OCI-M2 (cell line): ENCODE measurements at regions not wholly inside any gene's neighbourhood (a gene's known extent, or its start where the extent isn't known, plus 50 kb on each side); places are given as distances from the start of the nearest gene placed in this dataset.
"Not testable (repeated sequence)": the region's sequence is repeated elsewhere in the genome, so short reads cannot be mapped to it uniquely, and the experiment has no call there.

Experiments used
- DNase-seq: peaks from one replicate; lab custom pipeline; 2025; ENCODE audit not compliant: unreplicated experiment; lab: John Stamatoyannopoulos, UW

DNA sequence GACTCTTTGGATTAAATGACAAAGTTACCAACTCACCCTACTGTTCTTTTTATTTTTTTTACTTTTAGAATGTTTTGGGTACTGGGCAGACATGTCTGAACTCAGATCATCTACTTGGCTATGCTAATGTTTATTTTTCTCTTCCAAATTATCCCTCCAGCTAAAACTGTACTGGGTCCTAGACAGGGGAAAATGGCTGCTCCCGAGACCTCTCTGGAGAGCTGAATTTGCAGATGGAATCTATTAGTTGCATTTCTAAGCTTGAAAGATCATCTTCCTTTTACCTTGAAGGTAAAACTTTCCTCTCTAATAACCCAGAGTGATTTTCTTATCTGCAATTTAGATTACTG lies 197.5 kb upstream of the SEMA6A start:
- DNase-seq = no peak

DNA sequence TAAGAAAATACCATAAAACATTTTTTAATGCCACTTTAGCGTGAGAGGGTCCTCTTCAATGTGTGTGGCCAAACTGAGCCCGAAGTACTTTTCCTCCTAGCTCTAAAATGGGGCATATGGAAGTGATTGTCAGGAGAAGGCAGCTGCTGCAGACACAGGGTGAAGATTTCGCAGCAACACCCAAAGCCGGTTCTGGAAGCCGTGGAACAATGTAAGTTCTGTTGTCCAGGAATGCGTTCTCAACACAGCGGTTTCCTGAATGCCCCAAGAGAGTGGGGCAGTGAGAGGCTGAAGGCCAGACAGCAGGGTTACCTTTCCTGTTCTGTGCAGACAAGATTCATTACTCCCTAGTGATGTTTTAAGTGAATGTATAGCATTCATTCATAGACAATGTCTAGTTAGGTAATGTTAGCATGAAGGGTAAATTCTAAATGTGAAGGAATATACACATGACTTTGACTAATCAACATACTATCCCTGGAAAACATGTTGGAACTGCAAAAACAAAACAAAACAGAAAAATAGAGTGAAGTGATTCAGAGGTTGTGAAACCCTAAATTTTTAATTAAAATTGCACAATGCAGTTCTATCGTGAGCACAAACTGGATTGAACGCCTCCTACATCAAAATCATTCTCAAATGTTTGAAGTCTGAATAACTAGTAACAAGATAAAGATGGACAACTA lies 197.0 kb upstream of the SEMA6A start:
- DNase-seq = no peak

DNA sequence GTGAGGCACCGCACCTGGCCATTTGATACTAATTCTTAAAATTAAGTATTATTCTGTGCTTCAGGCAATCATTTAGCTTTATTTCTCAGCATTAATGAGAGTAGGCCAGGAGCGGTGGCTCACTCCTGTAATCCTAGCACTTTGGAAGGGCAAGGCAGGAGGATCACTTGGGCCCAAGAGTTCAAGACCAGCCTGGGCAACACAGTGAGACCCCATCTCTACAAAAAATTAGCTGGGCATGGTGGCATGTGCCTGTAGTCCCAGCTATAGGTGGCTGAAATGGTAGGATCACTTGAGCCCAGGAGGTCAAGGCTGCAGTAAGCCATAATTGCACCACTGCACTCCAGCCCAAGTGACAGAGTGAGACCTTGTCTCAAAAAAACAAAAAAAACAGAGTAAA lies 195.3 kb upstream of the SEMA6A start:
- DNase-seq = not testable (repeated sequence)

DNA sequence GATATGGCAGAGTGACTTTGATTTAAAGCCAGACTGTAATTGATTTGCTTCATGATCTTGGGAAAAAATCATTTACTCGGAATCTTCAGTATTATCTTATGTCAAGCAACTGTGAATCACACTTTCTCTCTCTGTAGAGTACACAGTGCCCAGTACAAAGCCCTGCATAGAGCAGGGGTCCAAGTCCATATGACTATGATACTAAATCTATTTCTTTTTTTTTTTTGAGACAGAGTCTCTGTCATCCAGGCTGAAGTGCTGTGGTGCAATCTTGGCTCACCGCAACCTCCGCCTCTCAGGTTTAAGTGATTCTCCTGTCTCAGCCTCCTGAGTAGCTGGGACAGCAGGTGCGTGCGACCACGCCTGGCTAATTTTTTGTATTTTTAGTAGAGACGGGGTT lies 194.8 kb upstream of the SEMA6A start:
- no peak for DNase-seq

DNA sequence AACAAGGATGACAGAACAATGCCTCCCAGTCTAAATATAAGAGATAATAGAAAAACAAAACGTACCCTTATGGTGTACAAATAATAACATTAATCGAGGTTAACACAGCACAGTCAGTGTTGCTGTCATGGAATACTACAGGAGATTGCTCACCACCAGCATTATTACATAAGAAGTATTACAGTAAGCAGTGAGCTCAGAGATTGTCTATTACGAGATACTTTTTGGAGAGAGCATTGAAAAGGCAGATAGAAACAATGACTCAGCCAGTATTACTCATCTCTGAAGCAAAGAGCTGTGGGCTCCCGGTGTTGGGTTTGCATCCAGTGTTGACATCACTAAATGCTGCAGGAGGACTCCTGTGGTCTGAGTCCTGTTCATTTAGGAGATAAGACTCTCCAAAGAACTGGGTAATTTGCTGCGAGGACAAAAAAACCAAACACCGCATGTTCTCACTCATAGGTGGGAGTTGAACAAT lies 191.9 kb upstream of the SEMA6A start:
- DNase-seq = no peak

DNA sequence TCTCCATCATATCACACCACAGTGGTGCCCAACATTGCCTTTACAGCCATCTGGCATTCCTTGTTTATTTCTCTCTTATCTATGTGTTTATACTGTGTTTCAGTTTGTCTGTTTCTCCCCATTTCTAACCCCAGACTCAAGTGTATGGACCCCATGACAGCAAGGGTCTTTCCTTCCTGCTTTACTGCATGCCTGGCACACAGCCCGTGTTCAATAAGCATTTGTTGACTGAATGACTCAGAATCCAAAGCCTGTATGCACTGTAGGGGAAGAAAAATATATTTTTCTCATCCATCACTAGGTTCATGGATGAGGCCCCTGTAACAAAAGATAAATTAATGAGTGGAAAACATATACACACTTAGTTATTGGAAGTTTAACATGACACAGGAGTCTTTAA lies 190.8 kb upstream of the SEMA6A start:
- no peak for DNase-seq

DNA sequence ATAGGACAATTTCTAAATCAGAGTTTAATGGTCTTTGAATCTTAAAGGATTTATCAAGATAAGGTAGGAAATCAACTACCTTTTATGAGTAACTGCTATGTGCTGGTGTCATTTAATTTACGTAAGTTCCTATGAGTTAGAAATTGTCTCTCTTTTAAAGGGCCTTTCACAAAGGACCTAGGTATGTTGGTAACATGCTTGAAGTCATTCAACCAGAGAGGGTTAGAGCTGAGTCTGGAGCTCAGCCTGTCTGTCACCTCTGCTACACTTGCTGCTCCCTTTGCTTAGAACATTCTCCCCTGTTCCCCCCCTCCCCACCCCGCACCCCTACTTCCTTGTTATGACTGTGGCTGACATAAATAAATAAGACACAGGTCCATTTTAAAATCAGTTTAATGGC lies 190.3 kb upstream of the SEMA6A start:
- DNase-seq = no peak

DNA sequence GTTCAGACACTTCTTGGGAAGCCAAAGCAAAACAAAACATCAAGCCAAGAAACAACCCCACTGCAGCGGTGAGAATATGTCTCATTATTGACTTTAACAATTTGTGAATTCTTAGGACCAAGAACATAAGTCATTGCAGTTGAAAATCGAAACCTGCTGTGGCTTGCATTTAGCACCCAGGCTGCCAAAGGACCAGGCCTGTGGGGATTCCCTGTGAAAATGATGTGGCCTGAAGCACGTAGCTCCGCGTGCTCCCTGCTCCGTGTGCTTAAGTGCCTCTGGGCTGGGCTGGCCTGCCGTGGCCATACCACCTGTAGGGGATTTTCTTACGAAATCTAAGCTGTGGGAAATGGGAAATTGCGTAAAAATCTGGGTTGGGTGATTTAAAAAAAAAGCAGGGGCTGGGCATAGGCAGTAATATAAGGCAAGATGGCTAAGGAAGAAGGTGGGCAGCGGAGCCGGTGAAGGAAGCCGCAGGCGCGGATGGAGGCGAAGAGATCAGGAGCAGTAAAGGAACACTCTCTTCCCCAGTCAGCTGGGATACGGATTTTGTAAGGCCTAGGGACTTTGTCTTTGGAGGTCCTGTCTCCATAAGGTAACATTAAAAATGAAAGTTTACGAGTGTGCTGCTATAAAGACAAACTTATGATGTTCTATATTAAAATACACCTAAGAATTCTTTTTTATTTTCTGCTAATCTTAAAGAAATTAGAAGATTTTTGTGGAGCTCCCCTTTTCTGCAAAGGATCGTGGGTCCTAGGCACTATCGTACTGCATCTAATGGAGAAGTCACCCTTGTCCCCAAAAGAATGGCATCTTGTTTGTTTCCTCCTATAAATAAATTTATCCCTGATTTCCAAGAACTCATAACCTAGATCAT lies 189.6 kb upstream of the SEMA6A start:
- no peak for DNase-seq

DNA sequence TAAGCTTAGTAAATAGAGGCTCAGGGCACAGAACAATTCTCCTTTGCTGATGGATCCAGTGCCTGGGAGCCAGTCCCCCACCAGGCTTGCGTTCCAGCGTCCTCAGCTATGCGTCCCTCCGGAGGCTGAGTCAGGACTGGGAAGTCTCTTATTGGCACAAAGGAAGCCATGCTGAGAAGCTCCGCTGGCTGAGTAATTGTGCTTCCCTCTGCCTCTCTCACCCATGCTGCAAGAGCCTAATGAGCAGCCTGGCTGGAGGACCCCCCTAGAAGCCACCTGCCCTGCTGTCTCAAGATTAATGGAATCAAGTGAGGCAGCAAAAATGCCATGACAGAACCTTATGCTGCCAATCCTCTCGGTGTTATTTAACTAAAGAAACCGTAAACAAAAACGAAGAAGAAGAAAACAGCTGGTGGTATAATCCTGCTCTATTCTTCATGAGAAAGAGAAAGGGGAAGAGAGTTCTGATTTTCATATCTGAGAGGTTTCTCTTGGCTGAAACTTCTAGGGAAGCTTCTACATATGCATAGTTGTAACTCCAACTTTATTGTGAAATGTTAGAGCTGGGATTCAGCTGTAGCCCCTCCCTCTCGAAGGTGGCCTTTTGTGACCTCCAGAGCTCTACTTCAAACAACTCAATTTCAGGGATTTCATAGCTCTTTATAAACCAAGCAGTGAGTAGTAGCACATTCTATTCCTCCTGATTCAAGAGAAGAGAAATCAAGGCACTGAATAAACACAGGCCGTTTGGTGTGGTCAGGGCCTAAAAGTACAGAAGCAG lies 185.4 kb upstream of the SEMA6A start:
- DNase-seq = no peak

DNA sequence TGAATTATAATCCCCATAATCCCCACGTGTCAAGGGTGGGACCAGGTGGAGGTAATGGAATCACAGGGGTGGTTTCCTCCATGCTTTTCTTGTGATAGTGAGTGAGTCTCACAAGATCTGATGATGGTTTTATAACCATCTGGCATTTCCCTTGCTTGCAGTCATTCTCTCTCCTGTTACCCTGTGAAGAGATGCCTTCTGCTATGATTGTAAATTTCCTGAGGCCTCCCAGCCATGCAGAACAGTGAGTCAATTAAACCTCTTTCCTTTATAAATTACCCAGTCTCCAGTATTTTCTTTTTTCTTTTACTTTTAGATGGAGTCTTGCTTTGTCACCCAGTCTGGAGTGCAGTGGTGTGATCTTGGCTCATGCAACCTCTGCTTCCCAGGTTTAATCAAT lies 182.7 kb upstream of the SEMA6A start:
- no peak for DNase-seq

DNA sequence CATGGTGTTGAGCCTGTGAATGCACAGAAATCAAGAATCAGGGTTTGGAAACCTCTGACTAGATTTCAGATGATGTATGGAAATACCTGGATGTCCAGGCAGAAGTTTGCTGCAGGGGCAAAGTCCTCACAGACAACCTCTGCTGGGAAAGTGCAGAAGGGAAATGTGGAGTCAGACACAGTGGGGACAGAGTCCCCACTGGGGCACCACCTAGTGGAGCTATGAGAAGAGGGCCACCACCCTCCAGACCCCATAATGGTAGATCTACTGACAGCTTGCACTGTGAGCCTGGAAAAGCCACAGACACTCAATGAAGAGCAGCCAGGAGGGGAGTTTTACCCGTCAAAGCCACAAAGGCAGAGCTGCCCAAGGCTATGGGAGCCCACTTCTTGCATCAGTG lies 181.9 kb upstream of the SEMA6A start:
- DNase-seq = no peak

DNA sequence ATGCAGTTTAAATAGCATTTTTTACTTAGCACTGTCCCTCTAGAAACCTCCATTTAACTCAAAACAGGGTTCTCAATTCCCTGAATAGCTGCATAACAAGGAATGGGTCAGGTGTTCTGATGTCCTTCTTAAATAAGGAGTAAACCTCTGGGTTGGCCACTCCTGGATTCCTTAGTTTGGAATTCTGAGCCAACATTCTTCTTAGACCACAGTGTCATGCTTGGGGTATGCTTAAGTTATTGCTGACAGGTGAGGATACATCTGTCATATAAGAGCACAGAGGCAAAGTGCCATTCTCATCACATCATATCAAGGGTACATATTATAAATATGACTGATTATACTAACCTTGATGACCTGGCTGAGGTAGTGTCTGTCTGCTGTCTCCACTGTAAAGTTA lies 179.9 kb upstream of the SEMA6A start:
- no peak for DNase-seq

DNA sequence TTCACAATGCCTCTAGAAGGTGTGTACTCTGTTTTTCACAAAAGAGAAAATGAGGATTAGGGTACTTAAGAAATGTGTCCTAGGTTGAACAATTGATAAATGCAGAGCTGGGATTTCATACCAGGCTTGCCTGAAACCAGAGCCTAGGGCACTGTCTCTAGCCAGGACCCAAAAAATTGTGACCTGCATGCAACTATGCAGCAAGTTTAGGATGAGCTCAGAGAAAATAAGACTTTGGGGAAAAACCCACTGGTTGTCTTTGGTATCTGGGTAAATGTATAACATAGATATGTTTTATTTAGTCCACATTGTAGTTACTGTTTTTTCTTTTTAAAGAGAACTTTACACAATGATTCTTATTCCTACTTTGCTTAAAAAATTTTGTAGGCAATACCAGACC lies 177.1 kb upstream of the SEMA6A start:
- no peak for DNase-seq

DNA sequence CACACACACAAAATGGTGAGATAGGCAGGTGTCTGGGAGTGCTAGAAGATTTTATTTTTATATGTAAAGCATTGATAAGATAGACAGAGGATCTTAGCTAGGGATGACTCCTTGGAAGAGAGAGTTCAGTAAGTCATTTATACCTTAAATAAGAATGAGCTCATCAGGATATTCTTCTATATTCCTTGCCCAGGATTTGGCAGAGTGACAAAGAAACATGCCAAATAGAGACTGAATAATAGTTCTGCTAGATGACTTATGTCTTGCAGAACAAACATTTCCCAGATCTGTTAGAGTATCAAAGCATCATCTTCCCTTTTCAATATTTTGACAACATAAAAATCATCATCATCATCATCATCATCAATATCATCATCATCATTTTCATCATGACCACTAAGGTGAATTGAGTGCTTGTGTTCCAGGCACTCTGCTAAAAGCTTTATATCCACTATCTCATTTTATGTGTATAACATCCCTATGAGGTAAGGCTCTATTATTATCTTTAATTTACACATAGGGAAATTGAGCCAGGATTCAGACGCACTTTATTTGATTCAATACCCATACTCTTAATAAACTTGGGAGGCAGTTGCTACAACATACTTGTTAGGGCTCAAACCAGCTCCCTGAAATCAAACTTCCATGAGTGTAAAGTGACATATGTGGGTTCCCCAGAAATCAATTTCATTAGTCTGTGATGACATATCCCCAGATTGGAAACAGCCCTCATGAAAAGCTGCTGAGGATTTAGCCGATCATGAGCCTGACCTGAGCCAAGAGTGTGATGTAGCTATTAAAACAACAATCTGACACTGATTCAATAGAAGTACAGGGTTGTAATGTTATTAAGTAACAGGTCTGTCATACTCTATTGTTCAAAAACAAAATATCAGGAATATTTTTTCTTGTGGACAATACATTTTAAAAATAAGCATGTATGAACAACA lies 176.3 kb upstream of the SEMA6A start:
- DNase-seq = no peak

DNA sequence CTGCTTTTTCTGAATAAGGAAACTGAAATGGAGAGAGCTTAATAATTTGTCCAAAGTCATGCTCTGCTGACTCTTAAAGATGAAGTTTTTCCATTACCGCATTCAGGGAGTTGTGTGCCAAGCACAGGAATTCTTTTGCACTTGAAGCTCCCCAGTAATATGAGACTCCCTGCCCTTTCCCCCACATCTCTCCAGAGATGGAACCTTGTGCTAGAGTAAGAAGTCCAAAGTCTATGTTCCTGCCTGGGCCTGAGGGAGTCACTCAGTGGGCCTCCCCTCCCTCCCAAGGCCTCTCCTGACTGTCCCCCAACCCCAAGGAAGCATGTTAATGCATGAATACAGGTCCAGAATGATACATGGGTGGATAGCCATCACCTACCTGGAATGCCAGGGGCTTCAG lies 173.3 kb upstream of the SEMA6A start:
- DNase-seq = no peak

DNA sequence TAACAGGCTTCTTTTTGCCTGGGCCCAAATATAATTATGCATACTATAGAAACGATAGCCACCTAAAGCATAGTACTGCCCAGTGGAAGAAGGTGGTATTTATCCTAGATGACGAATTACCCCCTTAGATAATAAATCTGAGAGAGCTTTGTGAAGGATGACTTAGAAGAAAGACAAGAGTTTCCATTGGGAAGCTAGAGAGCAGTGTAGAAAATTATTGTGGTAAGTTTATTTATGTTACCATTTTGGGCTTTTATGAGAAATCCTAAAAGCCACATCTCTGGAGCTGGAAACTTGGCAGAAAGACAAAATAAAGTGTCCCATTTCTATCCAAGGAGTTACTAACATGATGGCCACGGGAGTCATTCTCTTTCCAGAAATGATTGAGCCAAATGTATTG lies 172.0 kb upstream of the SEMA6A start:
- DNase-seq = no peak

DNA sequence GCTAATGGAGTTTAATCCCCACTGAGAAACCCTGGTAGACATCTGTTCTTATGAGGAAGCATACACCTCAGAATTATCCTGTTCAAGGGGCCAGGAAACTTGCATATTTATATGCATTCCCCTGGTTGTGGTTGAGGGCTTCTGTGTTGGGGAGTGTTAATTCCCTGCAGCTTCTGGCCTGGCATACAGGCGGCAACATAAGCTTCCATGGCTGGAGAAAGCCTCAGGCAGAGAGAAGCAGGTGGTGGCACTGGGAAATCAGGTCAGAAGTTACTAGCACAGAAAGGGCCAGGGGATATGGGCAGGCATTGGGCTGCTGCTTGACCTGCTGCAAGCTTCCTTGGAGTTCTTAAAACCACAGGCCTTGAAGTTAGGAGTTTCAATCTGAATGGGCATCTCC lies 166.1 kb upstream of the SEMA6A start:
- no peak for DNase-seq

DNA sequence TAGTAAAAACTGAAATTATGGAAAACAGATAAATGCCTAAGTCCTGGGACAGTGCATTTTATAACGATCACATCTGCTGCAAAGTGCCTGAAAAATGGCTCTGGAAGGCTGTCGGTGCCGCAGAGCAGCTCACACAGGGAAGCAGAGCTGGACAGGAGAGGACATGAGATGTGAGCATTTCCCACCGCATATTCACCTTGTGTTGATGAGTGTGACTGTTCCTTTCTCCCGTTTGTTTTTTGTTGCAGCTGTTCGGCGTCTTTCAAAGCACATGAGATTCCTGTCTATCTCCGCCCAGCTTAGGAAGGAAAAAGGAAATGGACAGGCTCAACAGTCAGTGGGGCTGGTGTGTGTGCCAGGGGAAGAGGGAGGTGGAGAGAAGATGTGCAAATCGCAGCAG lies 164.9 kb upstream of the SEMA6A start:
- DNase-seq = no peak

DNA sequence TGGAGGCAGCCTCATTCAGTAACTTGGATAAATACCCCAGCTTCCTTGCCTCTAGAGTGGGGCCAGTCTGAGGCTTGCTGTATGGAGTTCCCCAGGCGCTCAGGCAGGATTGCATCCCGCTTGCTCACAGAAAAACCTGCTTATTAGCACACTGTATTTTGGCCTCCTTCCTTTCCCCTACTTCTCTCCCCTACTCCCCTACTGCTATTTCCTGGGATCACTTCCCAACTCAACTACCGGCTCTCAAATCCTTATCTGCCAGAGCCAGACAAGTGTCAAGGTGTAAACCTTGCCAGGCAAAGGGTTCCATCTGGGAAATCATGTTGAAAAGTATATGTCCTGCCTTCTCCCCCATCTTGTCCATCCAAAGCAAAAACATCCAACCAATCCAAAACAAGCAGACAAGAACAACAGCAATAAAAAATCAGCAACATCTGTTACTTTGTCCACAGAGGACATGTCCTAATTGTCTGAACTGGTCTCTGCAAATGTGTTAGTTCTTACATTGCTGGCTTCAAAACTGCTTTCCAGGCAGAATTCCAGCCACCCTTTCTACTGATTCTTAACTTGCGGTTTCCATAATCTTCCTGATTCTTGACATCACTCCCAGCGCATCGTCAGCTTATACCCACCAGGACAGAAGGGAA lies 164.1 kb upstream of the SEMA6A start:
- no peak for DNase-seq

DNA sequence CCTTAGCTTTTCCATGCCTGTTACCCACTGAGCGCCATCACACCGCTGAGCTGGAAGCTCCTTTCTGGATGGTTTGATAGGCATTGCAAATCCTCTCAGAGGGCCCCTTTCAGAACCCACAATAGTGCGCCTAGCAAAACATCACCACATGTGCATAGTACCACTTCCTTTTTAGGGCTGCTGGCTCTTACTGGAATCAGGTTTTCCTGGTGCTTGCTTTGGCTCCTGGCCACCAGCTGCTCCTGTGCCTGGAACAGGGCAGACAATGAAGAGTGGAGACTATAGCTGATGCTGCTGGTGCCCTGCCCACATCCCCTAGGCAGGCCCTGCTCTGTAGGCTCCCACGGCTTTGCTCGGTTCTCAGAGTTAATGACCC lies 163.6 kb upstream of the SEMA6A start:
- no peak for DNase-seq
